Activated T-cell treated with anti-CD3 and anti-CD28 coated beads for 48 hours (primary cell): ENCODE measurements at regions not wholly inside any gene's neighbourhood (a gene's known extent, or its start where the extent isn't known, plus 50 kb on each side); places are given as distances from the start of the nearest gene placed in this dataset.

Experiments
- DNase-seq: peaks from one replicate; pipeline ENCODE4 v3.0.0-alpha.2; 2020; ENCODE audit warnings: low read depth

DNA sequence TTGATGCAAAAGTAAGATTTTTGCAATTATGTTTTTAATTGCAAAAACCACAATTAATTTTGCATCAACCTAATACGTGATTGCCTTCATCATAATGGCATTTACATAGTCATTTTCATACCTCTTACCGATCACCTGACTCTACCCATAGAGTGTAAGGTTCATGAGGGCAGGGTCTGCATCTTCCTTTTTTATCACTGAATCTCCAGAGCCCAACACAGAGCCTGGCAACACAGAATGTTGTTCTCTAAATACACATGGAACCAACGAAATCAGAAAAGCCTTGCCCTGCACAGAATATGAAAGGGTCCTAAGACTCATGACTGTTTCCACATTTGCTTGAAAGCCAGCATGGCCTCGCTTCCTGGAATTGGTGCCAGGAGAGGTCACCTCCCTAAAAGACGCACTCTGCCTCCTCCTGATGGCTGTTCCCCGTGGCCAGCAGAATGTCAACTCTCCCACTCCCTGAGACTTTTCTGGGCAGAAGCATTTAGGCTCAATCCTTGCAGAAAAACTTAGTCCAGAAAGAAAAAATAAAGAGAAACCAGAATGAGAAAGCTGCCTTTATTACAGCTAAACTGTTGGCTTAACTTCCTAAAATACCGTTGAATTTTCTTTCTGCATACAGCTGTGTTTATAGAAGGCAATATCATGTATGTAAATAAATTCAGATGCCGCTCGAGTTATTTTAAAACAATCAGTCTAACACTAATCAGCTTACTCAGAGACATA is 327.8 kb upstream of the MAF start:
- DNase-seq, result no peak

DNA sequence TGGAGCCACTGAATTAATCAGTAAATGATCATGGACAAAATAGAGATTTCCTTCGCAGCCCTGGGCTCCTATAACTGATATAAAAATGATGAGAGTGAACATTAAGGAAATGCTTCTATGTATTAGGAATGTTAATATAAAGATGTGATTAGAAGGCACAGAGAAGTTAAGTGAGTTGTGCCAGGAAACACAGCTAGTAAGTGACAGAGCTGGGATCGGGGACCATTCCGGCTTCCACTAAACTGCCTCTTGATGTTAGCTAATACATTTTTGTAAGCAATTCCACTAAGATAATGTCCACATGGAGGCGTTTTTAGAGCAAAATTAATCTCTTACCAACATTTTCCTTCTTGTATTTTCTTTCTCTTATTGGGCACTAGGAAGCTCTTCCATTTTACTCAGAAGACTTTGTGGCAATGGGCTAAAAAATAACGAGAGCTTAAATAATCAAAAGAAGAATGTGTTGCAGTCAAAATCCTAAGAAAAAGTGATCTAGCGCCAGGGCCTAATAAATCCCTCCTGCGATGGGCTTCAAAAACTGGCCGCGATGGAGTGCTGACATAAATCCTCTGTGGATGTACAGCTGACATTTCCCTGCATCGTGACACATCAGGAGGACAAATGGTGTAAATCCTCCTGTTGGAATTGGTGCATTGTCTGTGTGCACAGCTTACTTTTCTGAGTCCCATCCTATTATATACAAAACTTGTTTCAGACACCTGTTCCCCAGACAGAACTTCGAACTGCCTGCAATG is 326.1 kb upstream of the MAF start:
- DNase-seq, result no peak

GRCh38 chr16:79923431-79923830 is 322.9 kb upstream of the MAF start:
- no peak for DNase-seq

DNA sequence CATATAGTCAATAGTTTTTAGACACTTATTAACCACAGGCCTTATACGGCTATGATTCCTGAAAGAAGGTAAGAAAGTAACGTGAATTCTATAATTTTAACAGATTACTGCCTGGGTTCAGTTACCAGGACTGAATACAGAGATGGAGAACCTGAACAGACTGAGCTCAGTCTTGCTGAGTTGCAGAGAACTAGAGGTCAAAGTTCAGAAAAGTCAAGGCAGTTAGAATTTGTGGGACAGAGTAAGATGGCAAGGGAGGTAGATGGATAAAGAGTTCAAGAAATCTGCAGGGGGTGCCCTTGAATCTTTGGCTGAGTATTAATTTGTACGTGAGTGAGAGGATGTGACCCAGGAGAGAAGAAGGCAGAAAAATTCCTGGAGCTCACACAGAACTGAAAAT is 320.1 kb upstream of the MAF start:
- DNase-seq, result no peak

- no peak for DNase-seq
Observed at GRCh38 chr16:79918916-79919315, 318.4 kb upstream of the MAF start.

- no peak for DNase-seq
Observed at GRCh38 chr16:79915761-79916160, 315.2 kb upstream of the MAF start.

DNA sequence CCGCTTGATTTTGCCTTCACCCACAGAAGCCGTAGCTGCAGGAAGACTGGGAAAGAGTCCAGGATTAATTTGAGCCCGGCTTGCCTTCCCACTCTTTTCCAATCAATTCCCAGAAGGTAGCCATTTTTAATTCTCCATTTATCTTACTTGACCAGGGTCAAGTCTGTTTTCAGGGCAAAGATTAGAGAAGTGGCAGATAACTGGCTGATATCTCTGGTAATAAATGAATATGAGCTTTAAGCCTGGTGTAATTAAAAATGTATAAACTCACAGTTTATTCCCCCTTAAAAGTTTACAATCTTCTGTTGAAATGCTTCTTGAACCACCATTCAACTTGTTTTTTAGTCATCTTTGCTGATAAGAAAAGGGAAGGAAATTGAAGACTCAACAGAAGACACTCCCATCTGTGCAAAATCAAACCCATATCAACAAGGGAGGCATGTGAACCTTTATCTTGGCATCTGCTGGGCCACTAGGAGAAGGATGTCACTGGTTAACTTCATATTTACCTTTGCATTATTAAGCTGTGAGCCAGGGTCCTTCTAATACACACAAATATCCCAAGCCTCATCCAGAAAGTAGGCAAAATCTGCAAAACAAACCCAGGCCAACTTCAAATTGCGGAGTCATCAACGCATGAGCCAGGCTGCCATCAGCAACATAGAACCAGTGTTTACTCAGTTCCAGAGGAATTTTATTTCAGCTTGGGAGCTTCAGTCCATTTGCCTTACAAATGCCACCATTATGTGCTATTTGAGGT is 314.6 kb upstream of the MAF start:
- DNase-seq, result no peak

GRCh38 chr16:79912592-79913310 is 312.2 kb upstream of the MAF start:
- no peak for DNase-seq

- no peak for DNase-seq
Observed at GRCh38 chr16:79911660-79912059, 311.1 kb upstream of the MAF start.

DNA sequence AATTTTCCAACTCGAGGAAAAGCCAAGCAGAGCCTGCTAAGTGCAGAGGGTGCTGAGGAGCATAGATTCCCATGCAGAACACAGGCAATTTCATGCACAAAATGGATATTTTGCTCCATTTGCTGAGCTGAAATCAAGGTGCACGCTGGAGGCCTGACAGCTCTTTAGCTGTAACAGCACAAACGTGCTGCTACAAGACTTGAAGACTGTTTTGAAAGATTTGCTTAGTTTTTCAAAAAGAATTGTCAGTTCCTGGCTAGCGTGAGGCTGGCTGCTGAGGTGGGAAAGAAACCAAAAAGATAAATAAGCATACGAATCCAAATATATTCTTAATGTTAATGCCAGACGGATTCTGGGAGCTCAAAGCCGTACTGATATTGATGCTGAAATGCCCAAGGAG is 309.0 kb upstream of the MAF start:
- no peak for DNase-seq

- no peak for DNase-seq
Observed at GRCh38 chr16:79903471-79903870, 302.9 kb upstream of the MAF start.

GRCh38 chr16:79902351-79902750 is 301.8 kb upstream of the MAF start:
- DNase-seq, result no peak

GRCh38 chr16:79901522-79901921 is 301.0 kb upstream of the MAF start:
- no peak for DNase-seq

- DNase-seq, result no peak
Observed at GRCh38 chr16:79899716-79900115, 299.2 kb upstream of the MAF start.

DNA sequence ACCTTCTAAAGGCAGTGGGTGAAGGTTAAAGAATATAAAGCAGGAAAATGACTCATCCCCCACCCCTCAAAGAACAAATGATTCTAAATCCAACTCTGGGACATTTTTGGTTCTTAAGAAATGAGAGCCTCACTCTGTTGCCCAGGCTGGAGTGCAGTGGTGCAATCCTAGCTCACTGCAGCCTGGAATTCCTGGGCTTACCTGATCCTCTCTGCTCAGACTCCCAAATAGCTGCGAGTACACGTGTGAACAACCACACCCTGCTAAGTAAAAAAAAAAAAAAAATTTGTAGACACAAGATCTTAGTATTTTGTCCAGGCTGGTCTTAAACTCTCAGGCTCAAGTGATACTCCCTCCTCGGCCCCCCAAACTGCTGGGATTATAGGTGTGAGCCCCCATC is 298.8 kb upstream of the MAF start:
- DNase-seq, result no peak

- DNase-seq, result no peak
Observed at GRCh38 chr16:79898703-79899102, 298.2 kb upstream of the MAF start.

- DNase-seq, result no peak
Observed at GRCh38 chr16:79897453-79898146, 297.1 kb upstream of the MAF start.

- DNase-seq, result no peak
Observed at GRCh38 chr16:79897104-79897452, 296.5 kb upstream of the MAF start.

- DNase-seq, result no peak
Observed at GRCh38 chr16:79895917-79896203, 295.3 kb upstream of the MAF start.

DNA sequence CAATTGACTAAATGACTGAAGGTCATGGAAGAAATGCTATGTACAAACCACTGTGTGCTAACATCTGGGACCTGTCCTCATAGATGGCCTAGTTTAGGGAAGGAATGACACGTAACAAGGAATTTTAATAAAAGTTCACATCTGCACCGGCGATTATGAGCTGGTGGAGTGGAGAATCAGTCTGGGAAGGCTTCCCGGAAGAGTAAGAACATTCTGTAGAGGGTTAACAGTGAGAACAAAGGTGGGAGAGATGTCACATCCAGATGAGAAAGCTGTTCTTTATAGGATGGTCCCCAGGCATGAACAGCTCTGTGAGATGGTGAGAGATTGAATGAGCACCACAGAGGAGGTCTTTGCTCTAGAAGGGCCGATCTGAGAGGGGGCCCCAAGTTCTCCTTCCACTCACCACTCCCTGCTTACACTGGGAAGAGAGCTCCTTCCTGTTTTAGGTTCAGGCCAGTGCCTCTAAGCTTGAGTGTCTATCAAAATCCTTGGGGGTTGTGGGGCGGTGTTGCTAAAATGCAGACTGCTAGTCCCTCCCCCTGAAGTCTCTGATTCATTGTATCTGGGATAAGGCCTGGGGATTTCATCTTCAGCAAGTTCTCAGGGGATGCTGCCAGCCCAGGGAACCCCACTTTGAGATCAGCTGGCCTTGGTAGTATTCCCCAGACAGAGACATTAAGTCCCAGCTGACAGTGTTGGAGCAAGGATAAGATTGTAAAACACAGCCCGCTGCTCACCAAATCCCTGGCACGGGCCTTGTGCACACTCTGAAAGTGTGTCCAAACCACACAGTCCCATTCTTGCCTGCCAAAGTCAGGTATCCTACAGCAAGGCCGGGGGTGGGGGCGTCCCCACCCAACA is 294.7 kb upstream of the MAF start:
- no peak for DNase-seq

DNA sequence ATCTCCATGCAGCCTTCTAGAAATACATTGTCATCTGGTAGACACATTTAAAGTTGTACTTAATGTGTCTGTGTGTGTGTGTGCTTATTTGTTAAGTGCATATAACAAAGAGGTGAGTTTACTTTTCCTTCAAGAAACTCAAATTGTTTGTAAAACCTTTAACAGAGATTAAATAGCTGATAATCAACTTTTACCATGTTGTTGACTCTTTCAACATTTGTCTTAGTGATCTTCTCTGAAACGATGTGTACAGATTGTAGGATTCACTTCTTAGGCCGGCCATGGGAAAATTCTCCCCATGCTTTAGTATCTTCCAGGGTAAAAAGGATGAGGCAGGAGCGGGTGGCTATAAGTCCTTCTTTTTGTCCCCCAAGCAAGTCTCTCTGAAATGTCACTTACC is 292.9 kb upstream of the MAF start:
- no peak for DNase-seq
